ENCODE measurements at regions not wholly inside any gene's neighbourhood (a gene's known extent, or its start where the extent isn't known, plus 50 kb on each side); places are given as distances from the start of the nearest gene placed in this dataset.

DNA sequence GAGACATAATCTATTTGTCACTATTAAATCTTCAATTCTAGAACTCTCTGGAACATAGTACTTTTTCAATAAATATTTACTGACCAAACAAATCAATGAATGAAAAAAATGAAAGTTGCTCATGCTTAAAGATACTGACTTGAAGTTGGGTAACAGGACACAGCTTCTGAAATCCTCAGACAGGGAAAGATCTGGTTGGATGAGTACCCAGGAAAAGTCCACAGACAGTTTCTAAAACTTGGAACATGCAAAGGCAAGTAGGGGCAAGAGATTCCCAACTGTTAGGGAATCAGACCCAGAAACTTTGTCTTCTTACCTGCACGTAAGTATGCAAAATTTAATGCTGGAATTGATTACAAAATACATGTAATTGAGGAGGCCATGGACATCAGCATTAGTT, 366.2 kb downstream of the ACTL7B start:
- TF ChIP-seq, protein P1, sequence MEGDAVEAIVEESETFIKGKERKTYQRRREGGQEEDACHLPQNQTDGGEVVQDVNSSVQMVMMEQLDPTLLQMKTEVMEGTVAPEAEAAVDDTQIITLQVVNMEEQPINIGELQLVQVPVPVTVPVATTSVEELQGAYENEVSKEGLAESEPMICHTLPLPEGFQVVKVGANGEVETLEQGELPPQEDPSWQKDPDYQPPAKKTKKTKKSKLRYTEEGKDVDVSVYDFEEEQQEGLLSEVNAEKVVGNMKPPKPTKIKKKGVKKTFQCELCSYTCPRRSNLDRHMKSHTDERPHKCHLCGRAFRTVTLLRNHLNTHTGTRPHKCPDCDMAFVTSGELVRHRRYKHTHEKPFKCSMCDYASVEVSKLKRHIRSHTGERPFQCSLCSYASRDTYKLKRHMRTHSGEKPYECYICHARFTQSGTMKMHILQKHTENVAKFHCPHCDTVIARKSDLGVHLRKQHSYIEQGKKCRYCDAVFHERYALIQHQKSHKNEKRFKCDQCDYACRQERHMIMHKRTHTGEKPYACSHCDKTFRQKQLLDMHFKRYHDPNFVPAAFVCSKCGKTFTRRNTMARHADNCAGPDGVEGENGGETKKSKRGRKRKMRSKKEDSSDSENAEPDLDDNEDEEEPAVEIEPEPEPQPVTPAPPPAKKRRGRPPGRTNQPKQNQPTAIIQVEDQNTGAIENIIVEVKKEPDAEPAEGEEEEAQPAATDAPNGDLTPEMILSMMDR (IDR thresholded peaks at IDR 0.05) = no peak
- TF ChIP-seq POLR2A (IDR thresholded peaks at IDR 0.05) = no peak
- no peak for TF ChIP-seq POLR2AphosphoS5 (IDR thresholded peaks at IDR 0.05)
- TF ChIP-seq EP300 (IDR thresholded peaks at IDR 0.05; ENCODE audit: low read depth) = no peak

All from transverse colon (tissue), 4 donors.